ENCODE measurements at regions not wholly inside any gene's neighbourhood (a gene's known extent, or its start where the extent isn't known, plus 50 kb on each side); places are given as distances from the start of the nearest gene placed in this dataset.

GRCh38 chr16:16798504-16798903 lies 419.6 kb downstream of the NPIPA7 start:
- no peak for DNase-seq

GRCh38 chr16:16805809-16806208 lies 426.9 kb downstream of the NPIPA7 start:
- no peak for DNase-seq

GRCh38 chr16:16815641-16816040 lies 436.7 kb downstream of the NPIPA7 start:
- DNase-seq: no peak

GRCh38 chr16:16817196-16817595 lies 438.3 kb downstream of the NPIPA7 start:
- no peak for DNase-seq

GRCh38 chr16:16821261-16821660 lies 442.3 kb downstream of the NPIPA7 start:
- DNase-seq: no peak

GRCh38 chr16:16828913-16829398 lies 450.0 kb downstream of the NPIPA7 start:
- DNase-seq: no peak

GRCh38 chr16:16830401-16830800 lies 451.5 kb downstream of the NPIPA7 start:
- DNase-seq: no peak

GRCh38 chr16:16830973-16831372 lies 452.0 kb downstream of the NPIPA7 start:
- DNase-seq: no peak

- no peak for DNase-seq
These were observed 454.2 kb downstream of the NPIPA7 start for GRCh38 chr16:16833165-16833564.

GRCh38 chr16:16850274-16850673 lies 471.3 kb downstream of the NPIPA7 start:
- DNase-seq: no peak

GRCh38 chr16:16857012-16857411 lies 478.1 kb downstream of the NPIPA7 start:
- no peak for DNase-seq

GRCh38 chr16:16857603-16858283 lies 478.8 kb downstream of the NPIPA7 start:
- DNase-seq: no peak

- DNase-seq: peak; percentile 50
These were observed 482.6 kb downstream of the NPIPA7 start for GRCh38 chr16:16861546-16861945.

- no peak for DNase-seq
These were observed 484.7 kb downstream of the NPIPA7 start for GRCh38 chr16:16863672-16864071.

GRCh38 chr16:16864536-16864935 lies 485.6 kb downstream of the NPIPA7 start:
- no peak for DNase-seq

GRCh38 chr16:16865374-16865773 lies 486.4 kb downstream of the NPIPA7 start:
- no peak for DNase-seq

- no peak for DNase-seq
These were observed 489.0 kb downstream of the NPIPA7 start for GRCh38 chr16:16867973-16868372.

- no peak for DNase-seq
These were observed 489.8 kb downstream of the NPIPA7 start for GRCh38 chr16:16868727-16869126.

- no peak for DNase-seq
These were observed 490.8 kb downstream of the NPIPA7 start for GRCh38 chr16:16869746-16870145.

GRCh38 chr16:16871196-16871595 lies 492.3 kb downstream of the NPIPA7 start:
- no peak for DNase-seq

- no peak for DNase-seq
These were observed 498.1 kb downstream of the NPIPA7 start for GRCh38 chr16:16877061-16877460.

GRCh38 chr16:16879567-16880251 lies 500.8 kb downstream of the NPIPA7 start:
- no peak for DNase-seq

GRCh38 chr16:16881814-16882213 lies 502.9 kb downstream of the NPIPA7 start:
- no peak for DNase-seq

GRCh38 chr16:16882766-16883165 lies 503.8 kb downstream of the NPIPA7 start:
- no peak for DNase-seq

GRCh38 chr16:16884451-16884850 lies 505.5 kb downstream of the NPIPA7 start:
- no peak for DNase-seq

All from CD4-positive, alpha-beta T cell treated with Interleukin-21 for 1 hour (primary cell).